IMR-90 (cell line): ENCODE measurements at regions not wholly inside any gene's neighbourhood (a gene's known extent, or its start where the extent isn't known, plus 50 kb on each side); places are given as distances from the start of the nearest gene placed in this dataset.

Source experiments
- ATAC-seq: fragments of 200-7000 bp; cut with Tn5 transposase; 2 replicates; pipeline ENCODE4 v1.9.1; 2020; ENCODE audit warnings: low read depth, mild to moderate bottlenecking, moderate library complexity
- BruUV-seq: library from RNA; stranded (reverse); fragments of 400-500 nt; replicated peaks from 2 replicates; lab custom pipeline; 2021; lab: Mats Ljungman, UMichigan
- CTCF ChIA-PET: fragments of 300-600 bp; formaldehyde crosslinking; extraction: SDS; loops from one replicate; lab custom pipeline; 2021; ENCODE audit warnings: antibody characterized with exemption; lab: Yijun Ruan, JAX
- POLR2A ChIA-PET: fragments of 300-600 bp; sonication (Branson Sonifier 250); formaldehyde crosslinking; loops from one replicate; lab custom pipeline; 2022; ENCODE audit warnings: antibody characterized with exemption; ENCODE audit not compliant: unreplicated experiment; lab: Charles Lee
- DNase-seq: peaks from one replicate; pipeline ENCODE4 v3.0.0; 2013
- H2AFZ ChIP-seq: replicated peaks from 2 replicates; pipeline ENCODE3; 2013; ENCODE audit warnings: low read length, mild to moderate bottlenecking; ENCODE audit not compliant: poor library complexity
- H2AK5ac ChIP-seq: 2 replicates; pipeline ENCODE4 v1.6.1; 2013; ENCODE audit warnings: low read depth, low read length, inconsistent platforms
- H2AK9ac ChIP-seq: replicated peaks from 2 replicates; pipeline ENCODE3; 2013; ENCODE audit warnings: mild to moderate bottlenecking, low read depth, low read length, moderate library complexity; ENCODE audit not compliant: poor library complexity
- H2BK120ac ChIP-seq: 2 replicates; pipeline ENCODE4 v1.6.1; 2013; ENCODE audit warnings: low read depth, low read length, inconsistent platforms
- H2BK15ac ChIP-seq: 3 replicates; pipeline ENCODE4 v1.6.1; 2013; ENCODE audit warnings: low read depth, low read length, inconsistent platforms
- H2BK20ac ChIP-seq: 2 replicates; pipeline ENCODE4 v1.6.1; 2013; ENCODE audit warnings: low read depth, mild to moderate bottlenecking, inconsistent platforms, low read length, moderate library complexity
- H2BK5ac ChIP-seq: 2 replicates; pipeline ENCODE4 v1.6.1; 2013; ENCODE audit warnings: mild to moderate bottlenecking, low read depth, low read length, inconsistent platforms; ENCODE audit not compliant: poor library complexity, severe bottlenecking
- H3K14ac ChIP-seq: replicated peaks from 2 replicates; pipeline ENCODE4 v1.6.1; 2013; ENCODE audit warnings: low read depth, low read length, inconsistent platforms
- H3K18ac ChIP-seq: 2 replicates; pipeline ENCODE4 v1.6.1; 2013; ENCODE audit warnings: low read depth, low read length, control low read depth
- H3K23ac ChIP-seq: 2 replicates; pipeline ENCODE4 v1.6.1; 2013; ENCODE audit warnings: low read depth, low read length, inconsistent platforms
- H3K27ac ChIP-seq: 2 replicates; pipeline ENCODE4 v1.5.1; 2013; ENCODE audit warnings: mild to moderate bottlenecking, control low read depth, low read length; ENCODE audit not compliant: insufficient read depth
- H3K27me3 ChIP-seq: 2 replicates; pipeline ENCODE4 v1.6.1; 2013; ENCODE audit warnings: low read length; ENCODE audit not compliant: control insufficient read depth, insufficient read depth
- H3K36me3 ChIP-seq: 2 replicates; pipeline ENCODE4 v1.6.1; 2013; ENCODE audit warnings: low read length, mixed read lengths; ENCODE audit not compliant: control insufficient read depth, insufficient read depth
- H3K4ac ChIP-seq: 2 replicates; pipeline ENCODE4 v1.6.1; 2013; ENCODE audit warnings: low read depth, low read length, inconsistent platforms
- H3K4me1 ChIP-seq: 2 replicates; pipeline ENCODE4 v1.6.1; 2013; ENCODE audit warnings: low read length, mixed read lengths; ENCODE audit not compliant: control insufficient read depth, insufficient read depth
- H3K4me2 ChIP-seq: 2 replicates; pipeline ENCODE4 v1.6.1; 2013; ENCODE audit warnings: low read depth, mild to moderate bottlenecking, control low read depth, low read length, moderate library complexity
- H3K4me3 ChIP-seq: 2 replicates; pipeline ENCODE4 v1.5.1; 2013; ENCODE audit warnings: low read depth, mild to moderate bottlenecking, control low read depth, low read length, moderate library complexity; ENCODE audit not compliant: insufficient read depth
- H3K56ac ChIP-seq: 2 replicates; pipeline ENCODE4 v1.6.1; 2013; ENCODE audit warnings: low read length, inconsistent platforms; ENCODE audit not compliant: insufficient read depth; ENCODE audit errors: extremely low read depth
- H3K79me1 ChIP-seq, 2 experiments: 2 replicates each; pipeline ENCODE4 v1.6.1; 2013; ENCODE audit warnings: low read length in 2 of 2, inconsistent platforms in 1 of 2, low read depth in 1 of 2
- H3K9ac ChIP-seq: 2 replicates; pipeline ENCODE4 v1.6.1; 2013; ENCODE audit warnings: low read depth, low read length, control low read depth
- H3K9me1 ChIP-seq: 2 replicates; pipeline ENCODE4 v1.6.1; 2013; ENCODE audit warnings: low read length, inconsistent platforms; ENCODE audit not compliant: insufficient read depth
- H3K9me3 ChIP-seq: 2 replicates; pipeline ENCODE4 v1.6.1; 2013; ENCODE audit warnings: low read length; ENCODE audit not compliant: control insufficient read depth, insufficient read depth
- H4K20me1 ChIP-seq: 2 replicates; pipeline ENCODE4 v1.6.1; 2013; ENCODE audit warnings: low read length, inconsistent platforms; ENCODE audit not compliant: insufficient read depth
- H4K5ac ChIP-seq: 2 replicates; pipeline ENCODE4 v1.6.1; 2013; ENCODE audit warnings: mild to moderate bottlenecking, low read depth, low read length, control low read depth
- H4K8ac ChIP-seq, 2 experiments: 2 replicates each; pipeline ENCODE4 v1.6.1; 2013; ENCODE audit warnings: low read depth in 2 of 2, low read length in 2 of 2, control low read depth in 1 of 2, inconsistent platforms in 1 of 2
- H4K91ac ChIP-seq: 2 replicates; pipeline ENCODE4 v1.6.1; 2013; ENCODE audit warnings: low read depth, low read length, inconsistent platforms; ENCODE audit not compliant: insufficient read depth
- MAFK ChIP-seq: IDR thresholded peaks from 2 replicates; pipeline ENCODE4 v1.6.1; 2012; ENCODE audit warnings: low read depth, low read length, improper control_type of control experiment
- RAD21 ChIP-seq: IDR thresholded peaks from 2 replicates; pipeline ENCODE4 v1.6.1; 2012; ENCODE audit warnings: low read length, improper control_type of control experiment
- WGBS, 2 experiments: methylation state at CpG; one replicate each; pipeline versions ENCODE4 v1.1.5 to v1.1.7; 2013; ENCODE audit warnings: missing lambda C conversion rate in 2 of 2; ENCODE audit not compliant: insufficient read length in 1 of 2; ENCODE audit errors: extremely low coverage in 2 of 2; 5-methylcytosine and 5-hydroxymethylcytosine counted together
- dilution Hi-C: fragments of 300-500 bp; cut with HindIII; formaldehyde crosslinking; loops from one replicate; pipeline ENCODE4 v1.14.3; 2018; ENCODE audit warnings: low sequenced_read_pairs; ENCODE audit not compliant: unreplicated experiment
- in situ Hi-C: fragments of 300-500 bp; cut with MboI; formaldehyde crosslinking; loops from 3 replicates; pipeline ENCODE4 v1.14.3; 2019; ENCODE audit warnings: low sequenced_read_pairs, inconsistent platforms, mixed read lengths
- intact Hi-C: fragments of 100-400 bp; cut with micrococcal nuclease; formaldehyde crosslinking; loops from 2 replicates; pipeline ENCODE4 v1.10.0; 2022

DNA sequence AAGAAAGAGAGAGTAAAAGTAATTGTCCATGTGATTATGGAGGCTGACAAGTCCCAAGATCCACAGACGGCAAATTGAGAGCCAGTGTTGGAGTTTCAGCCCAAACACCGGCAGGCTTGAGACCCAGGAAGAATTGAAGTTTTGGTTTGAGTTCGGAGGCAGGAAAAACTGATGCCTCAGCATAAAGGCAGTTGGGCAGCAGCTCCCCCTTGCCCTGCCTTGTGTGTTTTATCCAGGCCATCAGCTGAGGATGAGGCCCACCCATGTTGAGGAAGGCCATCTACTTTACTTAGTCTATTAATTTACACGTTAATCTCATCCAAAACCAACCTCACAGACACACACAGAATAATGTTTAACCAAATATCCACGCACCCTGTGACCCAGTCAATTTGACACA is 64.6 kb upstream of the SERPINE2 start:
- TF ChIP-seq RAD21: no peak
- TF ChIP-seq MAFK: peak; percentile 87
- POLR2A ChIA-PET: no interaction called here
- Histone ChIP-seq H3K18ac (peak overlapping the region; percentile 79), H3K4ac (peak overlapping the region; percentile 81), H3K9me1 (peaks cover 13% of the 10 kb centered on the region), H3K4me1 (peaks cover 13% of the 10 kb centered on the region), H3K27ac (peak overlapping the region; percentile 7; the same call in 1 of the 2 replicates), H4K20me1 (no peaks in the 10 kb centered on the region), H3K9me3 (no peaks in the 10 kb centered on the region), H3K14ac (peak overlapping the region; percentile 31), H2AFZ (peak overlapping the region; percentile 81), H2AK9ac (peak overlapping the region; percentile 6), H3K27me3 (no peaks in the 10 kb centered on the region), H3K56ac (no peak overlapping the region), H2BK20ac (peak overlapping the region; percentile 44), H4K8ac (peak overlapping the region in 1 of 2 experiments; percentile 81; a peak in 3 of 4 replicates), H3K9ac (no peak overlapping the region), H4K5ac (peak overlapping the region; percentile 62), H3K4me2 (peak overlapping the region; percentile 15), H4K91ac (peak overlapping the region; percentile 62), H3K23ac (peak overlapping the region; percentile 14; the same call in 1 of the 2 replicates), H3K79me1 (no peaks in the 10 kb centered on the region), H2AK5ac (peak overlapping the region; percentile 83), H3K36me3 (no peaks in the 10 kb centered on the region), H3K4me3 (no peak overlapping the region), H2BK5ac (peak overlapping the region; percentile 30), H2BK120ac (peak overlapping the region; percentile 92), H2BK15ac (peak overlapping the region; percentile 16; the same call in 1 of the 3 replicates)
- ATAC-seq (no peak), DNase-seq (no peak)
- 25% methylated on average over 2 of the region's 5 CpGs; no CpG with 5 or more reads in 1 of the 2 experiments for WGBS, 2 experiments
- BruUV-seq: no TSS peak
- CTCF ChIA-PET: no interaction called here
- intact Hi-C loops (loop anchor here (5.0 kb wide), 1 partner anchor 159 kb away; no protein-coding TSS in a partner anchor), in situ Hi-C loops (no loop called here), dilution Hi-C loops (no loop called here)
